Glomerular endothelial cell (primary cell): ENCODE measurements at regions not wholly inside any gene's neighbourhood (a gene's known extent, or its start where the extent isn't known, plus 50 kb on each side); places are given as distances from the start of the nearest gene placed in this dataset.

Experiments
- DNase-seq: peaks from one replicate; pipeline ENCODE4 v3.0.0-alpha.2; 2011; ENCODE audit warnings: low read depth, low spot score; ENCODE audit errors: extremely low read depth

GRCh38 chr4:183763990-183764754 lies 105.1 kb downstream of the TRAPPC11 start:
- DNase-seq = no peak

GRCh38 chr4:183765251-183765911 lies 106.3 kb downstream of the TRAPPC11 start:
- no peak for DNase-seq

GRCh38 chr4:183766140-183766539 lies 107.0 kb downstream of the TRAPPC11 start:
- DNase-seq = no peak

- no peak for DNase-seq
Observed at GRCh38 chr4:183770906-183771305, 111.8 kb downstream of the TRAPPC11 start.

DNA sequence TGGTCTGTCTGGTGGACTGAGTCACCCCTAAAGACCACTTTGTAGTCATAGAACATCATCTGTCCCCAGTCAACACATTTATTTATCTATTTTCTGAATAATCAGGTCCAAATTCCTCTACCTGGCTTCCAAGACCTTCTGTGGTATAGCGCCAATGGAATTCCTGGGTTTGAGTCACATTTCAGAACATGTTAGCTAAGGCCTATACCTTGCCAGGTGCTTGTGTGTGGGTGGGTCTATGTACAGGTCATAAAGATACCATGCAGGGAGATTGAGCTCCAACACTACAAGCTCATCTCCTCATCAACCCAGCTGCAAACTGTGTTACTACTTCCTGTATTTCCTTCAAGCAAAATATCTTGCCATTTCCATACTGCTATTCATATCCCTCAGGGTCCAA lies 113.3 kb downstream of the TRAPPC11 start:
- no peak for DNase-seq

GRCh38 chr4:183773790-183774189 lies 114.7 kb downstream of the TRAPPC11 start:
- no peak for DNase-seq

DNA sequence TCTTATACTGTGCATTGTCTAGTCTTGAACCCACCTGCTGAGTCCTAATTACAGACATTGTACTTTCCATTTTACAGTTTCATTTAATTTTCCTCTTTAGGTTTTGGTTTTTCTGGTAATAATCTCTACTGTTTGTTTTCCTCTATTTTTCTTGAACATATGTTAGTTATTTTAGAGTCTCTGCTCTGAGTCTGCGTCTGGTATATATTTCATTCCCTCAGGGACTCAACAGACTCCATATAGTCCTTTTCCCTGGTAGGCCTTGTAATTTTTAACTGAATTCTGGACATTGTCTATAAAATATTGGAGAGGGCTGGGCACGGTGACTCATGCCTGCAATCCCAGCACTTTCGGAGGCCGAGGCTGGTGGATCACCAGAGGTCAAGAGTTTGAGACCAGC lies 121.8 kb upstream of the STOX2 start:
- no peak for DNase-seq

DNA sequence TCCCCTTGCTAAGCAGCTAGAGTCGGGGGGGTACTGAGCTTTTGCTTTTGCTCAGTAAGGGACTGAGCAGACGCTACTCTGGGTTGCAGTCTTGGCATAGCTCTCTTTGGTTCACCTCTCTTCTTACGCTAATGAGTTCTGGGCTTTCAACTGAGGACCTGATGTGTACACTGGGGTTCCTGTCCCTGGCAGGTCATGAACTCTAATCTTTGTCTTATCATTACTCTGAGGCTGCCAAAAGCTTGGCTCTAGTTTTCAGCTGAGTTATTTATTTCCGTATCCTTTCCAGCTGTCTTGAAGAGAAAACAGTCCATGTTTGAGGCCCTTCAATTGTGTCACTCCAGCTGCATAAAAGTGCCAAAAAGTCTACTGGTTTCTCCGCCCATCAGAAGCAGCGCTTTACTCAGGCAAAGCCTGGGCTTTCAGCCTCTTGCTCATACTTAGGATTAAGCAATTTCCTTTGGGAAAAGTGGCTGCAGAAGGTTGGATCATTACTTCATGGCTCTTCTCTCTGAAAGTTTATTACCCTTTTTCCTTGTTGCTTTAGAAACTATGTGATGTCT lies 121.0 kb upstream of the STOX2 start:
- no peak for DNase-seq

DNA sequence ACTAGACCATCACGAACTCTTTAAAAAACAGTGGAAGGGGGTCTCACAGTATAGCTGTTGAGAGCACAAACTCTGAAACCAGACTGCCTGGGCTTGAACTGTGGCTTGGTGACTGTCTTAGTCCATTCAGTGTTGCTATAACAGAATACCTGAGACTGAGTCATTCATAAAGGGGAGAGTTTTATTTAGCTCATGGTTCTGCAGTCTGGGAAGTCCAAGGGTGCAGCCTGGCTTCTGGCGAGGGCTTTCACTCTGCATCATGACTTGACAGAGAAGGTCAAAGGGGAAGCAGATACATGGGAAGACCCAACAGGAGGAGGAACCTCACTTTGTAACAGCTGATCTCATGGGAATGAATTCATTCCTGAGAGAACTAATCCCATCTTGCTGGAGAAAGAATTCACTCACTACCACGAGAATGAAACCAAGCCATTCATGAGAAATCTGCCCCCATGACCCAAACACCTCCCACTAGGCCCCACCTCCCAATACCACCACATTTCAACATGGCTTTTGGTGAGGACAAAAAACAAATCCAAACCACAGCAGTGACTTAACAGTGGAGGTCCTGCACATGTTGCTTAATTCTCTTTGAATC lies 116.7 kb upstream of the STOX2 start:
- DNase-seq = no peak

- DNase-seq = no peak
Observed at GRCh38 chr4:183789657-183790056, 115.5 kb upstream of the STOX2 start.

DNA sequence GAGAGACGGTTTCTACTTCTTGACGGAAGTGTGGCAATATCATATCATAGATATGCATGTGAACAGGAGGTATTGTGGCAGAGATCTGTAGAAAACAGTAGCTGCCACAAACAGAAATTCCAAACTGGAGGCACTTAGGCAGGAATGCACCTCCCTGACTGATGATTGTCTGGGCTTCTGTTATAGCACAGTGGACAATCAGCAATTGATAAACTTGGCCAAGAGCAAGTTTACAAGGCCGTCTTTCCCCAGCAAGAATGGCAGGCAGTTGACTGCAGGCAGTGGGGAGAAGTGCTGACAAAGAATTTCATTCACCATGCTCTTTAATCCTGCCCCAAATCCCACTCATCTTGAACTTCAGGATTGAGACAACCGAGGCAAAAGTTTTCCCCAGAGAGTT lies 114.4 kb upstream of the STOX2 start:
- no peak for DNase-seq

GRCh38 chr4:183797011-183797444 lies 108.1 kb upstream of the STOX2 start:
- DNase-seq = no peak

GRCh38 chr4:183797445-183798300 lies 107.4 kb upstream of the STOX2 start:
- DNase-seq = no peak

- no peak for DNase-seq
Observed at GRCh38 chr4:183798301-183799253, 106.5 kb upstream of the STOX2 start.

- no peak for DNase-seq
Observed at GRCh38 chr4:183801457-183802165, 103.5 kb upstream of the STOX2 start.

DNA sequence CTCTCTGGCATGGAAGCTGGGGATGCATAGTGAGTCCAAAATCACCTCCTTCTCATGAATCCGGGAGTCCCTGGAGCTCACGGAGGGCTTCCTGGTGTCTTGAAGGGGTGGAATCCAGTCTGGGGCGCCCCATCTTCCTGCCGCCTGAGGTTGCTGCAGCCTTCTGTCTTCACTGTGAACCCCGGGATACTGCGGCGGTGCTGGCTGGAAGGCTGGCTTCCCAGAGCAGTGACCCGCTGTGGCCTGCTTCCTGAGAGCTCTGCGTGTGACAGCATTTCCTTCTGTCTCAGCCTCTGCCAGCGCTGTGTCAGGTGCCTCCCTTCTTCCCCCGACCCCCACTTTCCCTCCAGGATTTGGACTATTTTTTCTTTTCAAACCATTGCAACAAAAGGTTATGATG lies 98.8 kb upstream of the STOX2 start:
- DNase-seq = no peak

DNA sequence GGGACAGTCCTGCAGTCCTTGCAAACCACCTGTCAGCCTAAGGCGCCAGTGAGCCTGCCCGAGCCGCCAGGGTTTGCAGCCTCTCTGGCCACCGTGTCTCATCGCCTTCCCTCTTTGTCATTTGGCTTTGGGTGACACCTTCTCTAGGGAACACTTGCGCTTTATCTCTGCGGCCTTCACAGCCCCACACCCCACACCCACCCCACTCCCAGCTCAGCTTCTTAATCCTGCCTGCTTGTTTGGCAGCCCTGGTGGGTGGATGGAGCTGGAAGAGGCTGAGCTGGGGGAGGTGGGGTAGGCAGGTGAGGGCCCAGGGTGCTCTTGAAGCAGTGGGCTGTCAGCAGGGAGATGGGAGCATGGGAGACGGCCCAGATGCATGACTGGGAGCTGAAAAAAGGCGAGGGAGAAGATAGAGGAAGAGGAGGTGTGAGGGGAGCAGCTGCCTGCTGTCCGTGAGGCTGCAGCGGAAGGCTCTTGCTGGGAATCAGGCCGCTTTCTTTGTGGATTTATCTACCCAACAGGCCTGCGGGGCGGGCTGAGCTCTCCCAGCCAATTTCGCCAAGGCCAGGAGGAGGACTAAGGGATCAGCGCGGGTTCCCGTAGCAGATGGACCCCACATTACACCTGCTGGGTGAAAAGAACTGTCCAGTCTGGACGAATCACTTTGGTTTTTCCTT lies 97.5 kb upstream of the STOX2 start:
- no peak for DNase-seq

DNA sequence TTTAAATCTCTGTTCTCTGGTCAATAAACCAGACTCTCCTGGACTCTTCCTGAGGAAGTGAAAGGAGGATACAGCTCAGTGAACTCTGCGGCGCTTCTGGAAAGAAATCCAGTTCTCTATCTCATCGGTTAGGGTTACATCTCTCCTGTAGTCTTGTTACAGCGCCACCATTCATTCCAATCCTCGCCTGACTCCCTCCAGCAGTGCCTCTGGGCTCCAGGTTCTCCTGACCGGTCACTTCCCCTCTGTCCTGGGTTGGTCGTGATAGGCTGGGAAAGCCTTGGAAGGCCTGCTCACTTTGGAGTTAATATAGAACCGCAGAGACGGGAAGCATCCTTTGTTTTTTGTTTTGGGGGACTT lies 97.0 kb upstream of the STOX2 start:
- no peak for DNase-seq

DNA sequence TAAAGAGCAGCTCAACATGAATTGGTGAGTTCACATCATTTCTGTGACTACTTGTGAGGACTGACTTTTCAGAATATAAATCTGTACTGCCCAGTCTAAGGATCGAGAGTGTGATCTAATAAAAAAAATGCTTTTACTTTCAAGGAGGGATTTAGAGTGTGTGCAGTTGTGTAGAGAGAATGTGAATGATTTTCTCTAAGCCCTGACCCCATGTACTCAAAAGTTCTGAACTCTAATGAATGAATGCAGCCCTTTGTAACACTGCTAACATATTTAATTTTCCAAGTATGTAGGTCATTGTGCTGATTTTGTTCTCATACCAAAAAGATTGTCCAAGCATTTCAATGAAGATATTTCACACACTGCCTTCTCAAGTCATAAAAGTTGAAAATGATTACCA lies 92.5 kb upstream of the STOX2 start:
- no peak for DNase-seq
